MCF 10A (cell line): ENCODE measurements at regions not wholly inside any gene's neighbourhood (a gene's known extent, or its start where the extent isn't known, plus 50 kb on each side); places are given as distances from the start of the nearest gene placed in this dataset.

Experiments used
- BruUV-seq: library from RNA; stranded (reverse); fragments of 400-500 nt; replicated peaks from 2 replicates; lab custom pipeline; 2021; lab: Mats Ljungman, UMichigan
- CTCF ChIA-PET: fragments of 300-600 bp; sonication (Branson Sonifier 250); formaldehyde crosslinking; extraction: SDS; loops from one replicate; lab custom pipeline; 2021; ENCODE audit warnings: antibody characterized with exemption, inconsistent platforms; lab: Yijun Ruan, JAX
- POLR2A ChIA-PET: fragments of 300-600, 350-650 bp; sonication (Branson Sonifier 250); formaldehyde crosslinking; extraction: SDS; loops from one replicate; lab custom pipeline; 2020; ENCODE audit warnings: antibody characterized with exemption, inconsistent platforms; lab: Yijun Ruan, JAX
- DNase-seq: peaks from one replicate; pipeline ENCODE4 v3.0.0-alpha.2; 2018; ENCODE audit not compliant: unreplicated experiment
- H3K27ac Mint-ChIP-seq: one replicate; pipeline ENCODE4 v1.8.0; 2022; ENCODE audit warnings: mild to moderate bottlenecking, low read depth, mixed read lengths; ENCODE audit not compliant: unreplicated experiment
- H3K27me3 Mint-ChIP-seq: one replicate; pipeline ENCODE4 v1.8.0; 2022; ENCODE audit warnings: mixed read lengths; ENCODE audit not compliant: insufficient read depth, unreplicated experiment
- H3K36me3 Mint-ChIP-seq: one replicate; pipeline ENCODE4 v1.8.0; 2022; ENCODE audit warnings: mild to moderate bottlenecking, moderate library complexity, mixed read lengths; ENCODE audit not compliant: insufficient read depth, unreplicated experiment
- H3K4me1 Mint-ChIP-seq: one replicate; pipeline ENCODE4 v1.8.0; 2022; ENCODE audit warnings: mixed read lengths; ENCODE audit not compliant: insufficient read depth, unreplicated experiment
- H3K4me3 Mint-ChIP-seq: one replicate; pipeline ENCODE4 v1.8.0; 2022; ENCODE audit warnings: mild to moderate bottlenecking, moderate library complexity, mixed read lengths; ENCODE audit not compliant: unreplicated experiment
- H3K9me3 Mint-ChIP-seq: one replicate; pipeline ENCODE4 v1.8.0; 2022; ENCODE audit warnings: mixed read lengths; ENCODE audit not compliant: unreplicated experiment
- CTCF ChIP-seq: fragments of 200-600 bp; IDR thresholded peaks from one replicate; pipeline ENCODE4 v1.8.0; 2022; ENCODE audit warnings: antibody characterized with exemption, mild to moderate bottlenecking; ENCODE audit not compliant: unreplicated experiment
- intact Hi-C: fragments of 100-400 bp; cut with micrococcal nuclease; formaldehyde crosslinking; loops from 2 replicates; pipeline ENCODE4 v1.14.1; 2022

GRCh38 chr11:19577976-19578619 lies 134.5 kb upstream of the NAV2 start:
- CTCF ChIA-PET = interaction anchor here (0.5 to 1.7 kb wide), 4 partner anchors 37 to 324 kb away, joined by 3 to 6 read pairs (median 4); no protein-coding TSS in a partner anchor

GRCh38 chr11:19577391-19577975 lies 135.2 kb upstream of the NAV2 start:
- Mint-ChIP-seq H3K4me3 (no peak overlapping the region), H3K27ac (no peak overlapping the region), H3K9me3 (no peaks in the 10 kb centered on the region), H3K27me3 (no peaks in the 10 kb centered on the region), H3K36me3 (no peaks in the 10 kb centered on the region), H3K4me1 (no peaks in the 10 kb centered on the region)
- BruUV-seq = no TSS peak
- ChIA-PET POLR2A (no interaction called here), CTCF (interaction anchor here (0.6 to 1.5 kb wide), 3 partner anchors 14 to 324 kb away, joined by 3 to 4 read pairs (median 4); no protein-coding TSS in a partner anchor)
- intact Hi-C loops = no loop called here
- no peak for TF ChIP-seq CTCF
- DNase-seq = no peak

More at GRCh38 chr11:19577976-19578619, 134.5 kb upstream of the NAV2 start:
- no peaks in the 10 kb centered on the region for H3K4me1 Mint-ChIP-seq
- no peak overlapping the region for H3K4me3 Mint-ChIP-seq
- POLR2A ChIA-PET = interaction anchor here (0.6 kb wide), 1 partner anchor 149 kb away, joined by 3 read pairs; no protein-coding TSS in a partner anchor
- H3K36me3 Mint-ChIP-seq = no peaks in the 10 kb centered on the region
- H3K27me3 Mint-ChIP-seq = no peaks in the 10 kb centered on the region
- intact Hi-C loops = no loop called here
- BruUV-seq = no TSS peak
- DNase-seq = no peak
- no peak overlapping the region for H3K27ac Mint-ChIP-seq
- no peaks in the 10 kb centered on the region for H3K9me3 Mint-ChIP-seq
- no peak for TF ChIP-seq CTCF

- Mint-ChIP-seq H3K9me3 (no peaks in the 10 kb centered on the region), H3K4me3 (no peak overlapping the region), H3K27me3 (no peaks in the 10 kb centered on the region), H3K4me1 (no peaks in the 10 kb centered on the region), H3K36me3 (no peaks in the 10 kb centered on the region), H3K27ac (no peak overlapping the region)
- intact Hi-C loops = no loop called here
- no peak for DNase-seq
- no TSS peak for BruUV-seq
- ChIA-PET POLR2A (no interaction called here), CTCF (interaction anchor here (0.8 to 2.1 kb wide), 5 partner anchors 13 to 329 kb away, joined by 3 to 14 read pairs (median 5); no protein-coding TSS in a partner anchor)
- no peak for TF ChIP-seq CTCF
Measured at GRCh38 chr11:19576903-19577302, 135.7 kb upstream of the NAV2 start.

GRCh38 chr11:19576054-19576453 lies 136.6 kb upstream of the NAV2 start:
- Mint-ChIP-seq H3K4me3 (no peak overlapping the region), H3K27me3 (no peaks in the 10 kb centered on the region), H3K4me1 (no peaks in the 10 kb centered on the region), H3K27ac (no peak overlapping the region), H3K9me3 (no peaks in the 10 kb centered on the region), H3K36me3 (no peaks in the 10 kb centered on the region)
- POLR2A ChIA-PET = no interaction called here
- intact Hi-C loops = no loop called here
- no TSS peak for BruUV-seq
- TF ChIP-seq CTCF = no peak
- CTCF ChIA-PET = interaction anchor here (1.3 to 2.1 kb wide), 5 partner anchors 12 to 329 kb away, joined by 3 to 14 read pairs (median 5); no protein-coding TSS in a partner anchor
- peak; percentile 40 for DNase-seq
